DND-41 (cell line): ENCODE measurements at regions not wholly inside any gene's neighbourhood (a gene's known extent, or its start where the extent isn't known, plus 50 kb on each side); places are given as distances from the start of the nearest gene placed in this dataset.

Experiments used
- ATAC-seq: fragments of 200-7000 bp; cut with Tn5 transposase; 3 replicates; pipeline ENCODE4 v1.9.1; 2021; ENCODE audit warnings: low read depth; ENCODE audit not compliant: insufficient read depth
- DNase-seq: peaks from one replicate; pipeline ENCODE4 v3.0.0-alpha.2; 2020
- H2AFZ ChIP-seq: 2 replicates; pipeline ENCODE4 v1.6.0; 2012; ENCODE audit warnings: low read depth, low read length
- H3K27ac ChIP-seq: 2 replicates; pipeline ENCODE4 v1.5.1; 2012; ENCODE audit warnings: low read length, inconsistent platforms
- H3K27me3 ChIP-seq: fragments of 200-600 bp; sonication (generic); 2 replicates; pipeline ENCODE4 v1.6.0; 2012; ENCODE audit warnings: low read length, mild to moderate bottlenecking, inconsistent platforms; ENCODE audit not compliant: insufficient read depth, poor library complexity
- H3K36me3 ChIP-seq: 2 replicates; pipeline ENCODE4 v1.5.1; 2012; ENCODE audit warnings: low read length, inconsistent platforms; ENCODE audit not compliant: insufficient read depth
- H3K4me1 ChIP-seq: 2 replicates; pipeline ENCODE4 v1.5.1; 2012; ENCODE audit warnings: mild to moderate bottlenecking, low read length; ENCODE audit not compliant: insufficient read depth
- H3K4me2 ChIP-seq: 2 replicates; pipeline ENCODE4 v1.6.0; 2012; ENCODE audit warnings: mild to moderate bottlenecking, moderate library complexity, low read length, inconsistent platforms; ENCODE audit not compliant: insufficient read depth
- H3K4me3 ChIP-seq, 2 experiments: fragments of 200-600 bp in 1 of 2; shearing (Covaris generic) in 1 of 2; 2 replicates each; pipeline ENCODE4 v1.5.1; 2012 to 2016; ENCODE audit warnings: inconsistent platforms in 2 of 2, low read length in 2 of 2, mild to moderate bottlenecking in 2 of 2, low read depth in 1 of 2, moderate library complexity in 1 of 2
- H3K79me2 ChIP-seq: 2 replicates; pipeline ENCODE4 v1.6.0; 2012; ENCODE audit warnings: low read length, inconsistent platforms; ENCODE audit not compliant: insufficient read depth
- H3K9ac ChIP-seq: 2 replicates; pipeline ENCODE4 v1.6.0; 2012; ENCODE audit warnings: low read depth, mild to moderate bottlenecking, inconsistent platforms, low read length, moderate library complexity
- H3K9me3 ChIP-seq: 2 replicates; pipeline ENCODE4 v1.5.1; 2012; ENCODE audit warnings: low read length, moderate library complexity, mild to moderate bottlenecking, inconsistent platforms; ENCODE audit not compliant: insufficient read depth, severe bottlenecking
- H4K20me1 ChIP-seq: 2 replicates; pipeline ENCODE4 v1.6.0; 2012; ENCODE audit warnings: low read length; ENCODE audit not compliant: insufficient read depth
- CTCF ChIP-seq: IDR thresholded peaks from 2 replicates; pipeline ENCODE4 v1.5.1; 2012; ENCODE audit warnings: borderline replicate concordance, low read length, moderate library complexity, mild to moderate bottlenecking; ENCODE audit not compliant: poor library complexity, severe bottlenecking; ENCODE audit errors: extremely low read depth
- EZH2 ChIP-seq: IDR thresholded peaks from 3 replicates; pipeline ENCODE4 v1.6.1; 2012; ENCODE audit warnings: borderline replicate concordance, low read depth, mild to moderate bottlenecking, moderate library complexity, low read length, inconsistent platforms; ENCODE audit not compliant: severe bottlenecking

- Histone ChIP-seq H3K9me3 (no peaks in the 10 kb centered on the region), H3K4me2 (no peak overlapping the region), H3K9ac (no peak overlapping the region), H3K27ac (no peak overlapping the region), H3K79me2 (no peaks in the 10 kb centered on the region), H4K20me1 (no peaks in the 10 kb centered on the region), H3K4me1 (no peaks in the 10 kb centered on the region), H3K27me3 (no peaks in the 10 kb centered on the region), H2AFZ (no peak overlapping the region), H3K4me3 (no peak overlapping the region), H3K36me3 (no peaks in the 10 kb centered on the region)
- DNase-seq = no peak
- no peak for ATAC-seq
- TF ChIP-seq CTCF (no peak), EZH2 (no peak)
Measured at GRCh38 chr1:82121421-82121820, 320.7 kb downstream of the ADGRL2 start.

GRCh38 chr1:82116105-82116504 lies 315.4 kb downstream of the ADGRL2 start:
- H3K79me2 ChIP-seq = no peaks in the 10 kb centered on the region
- no peak for ATAC-seq
- TF ChIP-seq CTCF (no peak), EZH2 (no peak)

GRCh38 chr1:82114887-82115286 lies 314.2 kb downstream of the ADGRL2 start:
- no peaks in the 10 kb centered on the region for H3K9me3 ChIP-seq
- no peak overlapping the region for H3K9ac ChIP-seq
- ATAC-seq = no peak
- no peak overlapping the region for H3K27ac ChIP-seq
- no peak for DNase-seq
- H4K20me1 ChIP-seq = no peaks in the 10 kb centered on the region
- no peak overlapping the region for H2AFZ ChIP-seq
- H3K27me3 ChIP-seq = no peaks in the 10 kb centered on the region
- H3K79me2 ChIP-seq = no peaks in the 10 kb centered on the region
- H3K4me2 ChIP-seq = no peak overlapping the region
- H3K4me3 ChIP-seq = no peak overlapping the region
- no peaks in the 10 kb centered on the region for H3K4me1 ChIP-seq
- no peaks in the 10 kb centered on the region for H3K36me3 ChIP-seq
- no peak for TF ChIP-seq EZH2
- no peak for TF ChIP-seq CTCF

More at GRCh38 chr1:82116105-82116504, 315.4 kb downstream of the ADGRL2 start:
- Histone ChIP-seq H3K4me2 (no peak overlapping the region), H4K20me1 (no peaks in the 10 kb centered on the region), H3K4me1 (no peaks in the 10 kb centered on the region), H3K36me3 (no peaks in the 10 kb centered on the region), H3K9ac (no peak overlapping the region), H3K4me3 (no peak overlapping the region), H3K9me3 (no peaks in the 10 kb centered on the region), H2AFZ (no peak overlapping the region), H3K27me3 (no peaks in the 10 kb centered on the region), H3K27ac (no peak overlapping the region)
- DNase-seq = no peak
